Daoy (cell line): ENCODE measurements at regions not wholly inside any gene's neighbourhood (a gene's known extent, or its start where the extent isn't known, plus 50 kb on each side); places are given as distances from the start of the nearest gene placed in this dataset.

Source experiments
- DNase-seq: peaks from one replicate; pipeline ENCODE4 v3.0.0-alpha.2; 2015; ENCODE audit warnings: low read depth

DNA sequence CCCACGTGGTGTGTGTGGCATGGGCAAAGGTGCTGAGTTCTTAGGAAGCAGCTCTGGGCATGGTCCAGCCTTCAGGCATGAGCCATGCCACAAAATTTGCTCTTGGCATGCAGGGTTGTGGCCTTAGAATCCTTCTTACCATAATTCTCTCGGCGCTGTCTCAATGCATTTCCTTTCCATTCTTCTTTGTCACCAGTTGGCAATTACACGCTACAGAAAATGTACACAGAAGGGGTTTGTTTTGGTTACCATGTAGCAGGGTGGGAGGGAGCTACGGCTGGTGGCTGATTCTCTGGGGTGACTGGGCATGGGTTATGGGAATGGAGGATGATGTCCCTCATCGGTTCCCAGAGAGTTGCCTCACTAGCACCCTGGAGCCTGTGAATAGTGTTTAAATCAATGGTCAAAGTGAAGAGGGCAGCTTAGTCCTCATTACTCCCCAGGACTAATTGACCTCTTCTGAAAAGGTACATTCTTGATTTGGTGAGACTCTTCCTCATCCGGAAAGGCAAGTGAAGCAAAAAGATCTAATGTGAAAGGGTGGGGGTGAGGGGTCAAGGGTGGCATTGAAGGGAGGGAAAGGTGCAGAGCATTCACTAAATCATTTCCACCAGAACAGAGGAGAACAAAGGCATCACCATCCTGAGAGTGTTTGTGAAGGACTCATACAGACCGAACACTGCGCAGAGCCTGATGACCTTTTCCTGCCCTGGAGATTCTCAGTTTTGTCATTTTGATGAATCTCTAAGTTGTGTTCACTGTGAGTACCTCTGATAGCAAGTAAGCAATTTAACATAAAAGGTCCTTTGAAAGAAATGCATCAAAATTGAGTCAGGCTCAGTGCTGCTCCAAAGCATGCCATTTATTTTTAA, 199.8 kb upstream of the SFRP2 start:
- DNase-seq = no peak

DNA sequence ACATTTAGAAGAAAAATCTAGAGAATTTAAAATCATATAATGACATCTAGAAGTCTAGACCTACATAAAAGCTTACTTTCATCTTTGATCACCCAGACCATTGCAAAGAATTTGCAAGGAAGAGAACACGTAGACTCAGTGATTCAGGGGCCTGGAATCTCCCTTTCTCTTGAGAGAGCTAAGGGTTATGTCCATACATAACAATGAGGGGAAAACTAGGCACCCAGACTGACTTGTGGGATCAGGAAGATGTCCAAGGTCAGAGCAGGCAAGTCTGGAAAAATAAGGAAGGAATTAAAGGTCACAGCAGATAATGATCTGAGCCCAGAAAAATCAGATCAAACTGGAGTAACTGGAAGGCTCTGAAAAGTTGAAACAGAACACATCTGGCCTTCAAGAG, 198.4 kb upstream of the SFRP2 start:
- no peak for DNase-seq

DNA sequence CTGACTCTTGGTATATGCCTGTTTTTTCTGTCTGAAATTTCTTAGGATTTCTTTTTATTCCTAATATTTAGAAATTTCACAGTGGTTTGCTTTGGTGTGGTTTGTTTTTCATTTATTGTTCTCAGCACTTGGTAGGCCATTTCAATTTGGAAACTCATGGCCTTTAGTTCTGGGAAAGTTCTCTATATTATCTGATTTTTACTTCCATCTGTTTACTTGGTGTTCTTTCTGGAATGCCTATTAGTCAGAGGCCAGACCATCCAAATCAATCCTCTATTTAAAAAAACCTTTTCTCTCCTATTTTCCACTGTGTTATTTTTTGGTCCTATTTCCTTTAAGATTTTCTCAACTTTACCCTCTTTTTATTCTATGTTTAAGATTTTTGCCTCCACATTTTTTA, 188.1 kb upstream of the SFRP2 start:
- DNase-seq = no peak

DNA sequence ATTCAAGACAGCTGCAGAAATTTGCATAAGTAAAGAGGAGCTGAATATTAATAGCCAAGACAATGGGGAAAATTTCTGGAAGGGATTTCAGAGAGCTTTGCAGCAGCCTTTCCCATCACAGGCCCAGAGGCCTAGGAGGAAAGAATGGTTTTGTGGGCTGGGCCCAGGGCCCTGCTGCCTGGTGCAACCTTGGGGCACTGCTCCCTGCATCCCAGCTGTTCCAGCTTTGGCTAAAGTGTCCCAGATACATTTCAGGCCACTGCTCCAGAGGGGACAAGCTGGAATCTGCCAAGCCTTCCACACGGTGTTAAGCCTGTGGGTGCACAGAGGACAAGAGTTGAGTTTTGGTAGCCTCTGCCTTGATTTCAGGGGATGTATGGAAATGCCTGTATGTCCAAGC, 185.6 kb upstream of the SFRP2 start:
- DNase-seq = no peak

DNA sequence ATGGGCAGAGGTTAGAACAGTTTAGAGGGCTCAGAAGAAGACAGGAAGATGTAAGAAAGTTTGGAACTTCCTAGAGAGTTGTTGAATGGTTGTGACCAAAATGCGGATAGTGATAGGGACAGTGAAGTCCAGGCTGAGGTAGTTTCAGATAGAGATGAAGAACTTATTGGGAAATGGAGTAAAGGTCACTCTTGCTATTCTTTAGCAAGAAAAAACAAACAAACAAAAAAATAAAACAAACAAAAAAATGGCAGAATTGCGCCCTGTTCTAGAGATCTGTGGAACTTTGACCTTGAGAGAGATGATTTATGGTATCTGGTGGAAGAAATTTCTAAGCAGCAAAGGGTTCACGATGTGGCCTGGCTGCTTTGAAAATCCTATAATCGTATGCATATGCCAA, 185.1 kb upstream of the SFRP2 start:
- no peak for DNase-seq

DNA sequence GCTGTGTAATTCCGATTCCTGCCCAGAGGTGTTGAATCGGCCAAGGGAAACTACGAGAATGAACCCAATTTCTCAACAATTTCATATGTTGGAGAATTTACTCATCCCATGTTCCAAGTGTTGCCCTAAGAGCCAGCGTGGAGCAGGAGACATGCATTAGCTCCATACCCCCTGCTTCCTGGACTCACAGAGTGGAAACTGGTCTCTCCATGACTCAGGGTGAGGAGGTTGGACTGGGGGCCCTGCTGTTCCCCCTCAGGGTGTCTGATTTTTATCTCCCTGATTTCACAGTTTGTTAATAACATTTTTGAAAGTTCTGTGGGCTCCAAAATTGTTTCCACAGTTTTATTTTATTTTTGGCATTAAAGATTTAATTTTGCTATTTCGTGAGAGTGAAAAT, 183.0 kb upstream of the SFRP2 start:
- DNase-seq = no peak

DNA sequence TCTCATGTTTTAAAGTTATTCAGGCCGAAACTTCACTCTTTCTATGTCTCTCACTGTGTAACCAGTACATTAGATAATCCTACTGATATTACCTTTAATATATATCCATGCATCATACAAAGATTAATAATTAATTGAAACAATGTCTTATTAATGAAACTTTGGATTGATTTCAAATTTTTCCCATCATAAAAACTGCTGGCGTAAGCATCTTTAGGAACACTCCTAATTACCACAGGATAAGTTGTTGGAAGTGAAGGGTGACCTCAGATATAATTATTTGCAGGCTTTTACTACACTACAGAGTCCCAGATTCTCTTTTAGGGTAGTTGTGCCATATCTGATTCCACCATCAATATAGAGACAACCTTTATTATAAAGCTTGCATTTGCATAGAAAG, 181.3 kb upstream of the SFRP2 start:
- DNase-seq = no peak

DNA sequence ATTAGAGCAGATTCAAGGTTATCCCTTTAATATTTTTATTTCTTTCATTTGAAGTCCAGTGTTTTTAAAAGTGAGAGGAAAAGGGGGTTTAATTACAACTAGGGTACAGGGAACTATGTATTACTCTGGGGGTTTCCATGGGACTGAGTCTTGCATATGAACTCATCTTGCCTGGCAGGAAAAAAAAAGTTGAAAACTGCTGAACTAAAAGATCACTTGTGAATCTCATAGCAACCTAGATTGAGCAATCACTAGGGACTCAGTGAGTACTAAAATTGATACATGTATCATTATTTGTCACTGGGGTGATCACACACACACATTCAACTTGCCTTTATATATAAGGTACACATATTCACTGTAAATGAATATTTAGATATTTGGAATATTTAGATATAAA, 180.7 kb upstream of the SFRP2 start:
- no peak for DNase-seq

DNA sequence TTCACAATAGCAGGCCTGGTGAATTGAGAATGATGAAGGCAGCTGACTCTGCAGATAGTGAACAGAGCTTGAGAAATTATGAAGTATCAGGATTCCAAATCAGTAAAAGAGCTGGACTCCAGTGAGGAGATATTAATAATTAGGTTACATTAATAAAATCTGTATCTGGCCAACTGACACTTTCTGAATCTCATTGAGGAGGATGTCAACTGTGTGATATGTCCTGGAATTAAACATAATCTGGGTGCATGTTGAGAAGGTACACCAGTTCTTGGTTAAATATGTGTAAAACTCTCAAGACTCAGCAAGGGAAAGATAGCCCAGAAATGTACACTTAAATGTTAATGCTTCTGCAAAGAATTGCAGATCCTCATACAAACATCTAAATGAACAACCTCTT, 177.8 kb upstream of the SFRP2 start:
- no peak for DNase-seq

DNA sequence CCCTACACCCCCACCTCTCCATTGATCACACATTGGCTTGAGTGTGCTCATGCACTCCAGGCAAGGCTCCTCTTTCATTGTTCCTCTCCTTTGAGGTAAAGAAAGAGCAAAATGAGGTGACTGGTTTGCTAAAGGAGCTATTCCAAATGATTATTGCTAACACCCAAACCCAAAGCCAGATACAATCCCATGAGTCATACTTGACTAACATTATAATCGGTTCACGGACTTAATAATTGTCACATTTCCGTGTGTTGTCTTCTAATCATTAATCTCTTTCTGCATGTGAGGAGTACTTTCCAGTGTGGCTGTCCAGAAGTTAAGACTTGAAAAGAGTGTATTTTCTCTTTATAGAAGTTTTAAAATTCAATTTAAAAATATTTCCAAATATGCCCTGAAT, 174.3 kb upstream of the SFRP2 start:
- DNase-seq = no peak

DNA sequence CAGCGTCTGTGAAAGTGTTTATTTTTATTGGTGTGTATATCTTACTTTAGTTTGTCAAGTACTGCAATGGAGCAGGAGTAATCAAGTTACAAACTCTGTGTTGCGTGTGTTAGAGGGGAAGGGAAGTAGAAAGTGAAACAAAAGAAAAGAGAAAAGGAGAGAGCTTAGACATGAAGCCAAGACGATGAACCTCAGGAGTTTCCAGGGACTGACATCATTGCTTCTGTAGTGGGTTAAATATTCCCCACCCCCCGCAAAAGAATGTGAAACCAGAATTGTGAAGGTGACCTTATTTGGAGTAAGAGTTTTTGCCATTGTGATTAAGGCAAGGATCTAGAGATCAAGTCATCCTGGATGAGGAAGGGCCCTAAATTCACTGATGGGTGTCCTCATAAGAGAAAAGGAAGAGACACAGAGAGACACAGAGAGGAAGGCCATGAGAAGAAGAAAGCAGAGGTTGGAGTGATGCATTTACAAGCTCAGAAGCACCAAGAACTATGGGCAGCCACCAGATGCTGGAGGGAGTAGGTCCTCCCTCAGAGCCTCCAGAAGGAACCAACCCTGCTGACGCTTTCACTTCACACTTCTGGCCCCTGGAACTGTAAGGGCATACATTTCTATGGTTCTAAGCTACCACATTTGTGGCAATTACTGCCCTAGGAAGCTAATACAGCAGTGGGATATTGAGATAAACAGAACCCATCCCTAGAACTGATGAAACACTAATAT, 173.6 kb upstream of the SFRP2 start:
- no peak for DNase-seq

DNA sequence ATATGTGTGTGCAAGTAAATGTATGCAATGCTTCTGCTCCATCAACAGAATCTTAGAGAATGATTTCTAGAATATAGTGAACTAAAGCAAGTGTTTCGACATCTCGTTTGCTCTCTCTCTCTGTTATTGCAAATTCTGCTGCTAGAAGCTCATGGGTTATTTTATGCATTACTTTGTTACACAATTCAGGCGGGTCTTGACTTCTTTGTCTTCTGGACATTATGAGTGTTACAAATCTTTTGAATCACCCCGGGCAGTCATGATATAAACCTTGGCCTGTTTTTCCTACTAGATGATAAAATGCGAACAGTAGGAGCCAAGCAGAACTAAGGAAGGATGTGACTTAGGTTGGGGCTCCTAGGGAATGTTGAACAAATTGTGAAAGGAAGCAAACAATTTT, 166.4 kb upstream of the SFRP2 start:
- no peak for DNase-seq

DNA sequence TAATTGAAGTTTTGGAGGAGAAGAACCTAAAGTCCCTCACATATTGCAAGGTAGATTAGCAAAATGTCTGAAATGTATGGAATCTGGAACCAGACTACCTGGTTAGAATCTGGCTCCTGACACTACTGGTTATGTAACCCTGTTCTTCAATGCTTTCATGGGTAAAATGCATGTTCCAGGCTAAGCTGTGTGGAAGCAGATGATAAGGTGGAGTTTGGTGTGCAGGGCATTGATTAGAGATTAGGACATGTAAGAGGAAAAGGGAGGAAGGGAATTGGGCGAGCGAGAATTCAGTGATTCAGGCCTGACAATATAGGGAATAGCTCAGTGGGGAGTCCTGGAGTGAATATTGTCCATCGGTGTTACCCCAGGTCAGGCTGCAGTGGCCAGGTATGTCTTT, 165.8 kb upstream of the SFRP2 start:
- no peak for DNase-seq

DNA sequence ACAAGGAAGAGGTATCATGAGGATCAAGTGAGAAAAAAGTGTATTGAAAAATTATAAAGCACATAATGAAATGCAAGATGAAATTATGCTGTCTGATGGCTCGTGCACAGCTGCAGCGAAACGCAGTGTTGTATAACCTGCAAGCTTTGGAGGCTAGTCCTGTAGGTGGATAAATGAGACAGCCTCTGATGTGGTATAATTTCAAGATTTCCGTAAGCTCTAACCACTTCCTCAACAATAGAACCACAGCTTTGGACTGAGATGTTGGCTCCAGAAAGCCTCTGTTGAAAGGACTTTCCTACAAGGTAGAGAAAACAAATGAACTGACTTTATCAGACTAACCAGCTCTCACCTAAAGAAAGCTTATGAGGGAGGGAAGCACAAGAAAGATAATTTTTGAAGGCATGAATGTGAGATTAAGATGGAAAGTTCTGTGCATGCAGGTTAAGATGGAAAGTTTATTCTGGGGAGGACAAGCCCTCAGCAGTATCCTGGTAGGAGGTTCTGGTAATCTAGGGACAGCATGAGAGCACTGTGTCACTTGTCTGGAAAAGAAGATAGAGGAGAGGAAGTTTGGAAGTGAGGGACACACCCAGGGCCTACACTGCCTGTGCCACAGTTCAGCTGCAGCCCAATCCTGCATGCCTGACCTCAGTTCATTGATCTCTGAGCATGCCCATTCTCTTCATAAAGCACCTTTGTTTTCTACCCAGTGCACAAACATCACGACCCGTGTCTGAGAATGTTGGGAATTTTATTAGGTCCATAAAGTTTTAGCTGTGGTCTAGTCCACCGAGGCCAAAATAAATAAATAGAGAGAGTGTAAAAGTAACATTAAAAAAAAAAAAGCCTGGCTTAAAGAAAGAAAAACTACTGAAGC, 161.5 kb upstream of the SFRP2 start:
- no peak for DNase-seq

DNA sequence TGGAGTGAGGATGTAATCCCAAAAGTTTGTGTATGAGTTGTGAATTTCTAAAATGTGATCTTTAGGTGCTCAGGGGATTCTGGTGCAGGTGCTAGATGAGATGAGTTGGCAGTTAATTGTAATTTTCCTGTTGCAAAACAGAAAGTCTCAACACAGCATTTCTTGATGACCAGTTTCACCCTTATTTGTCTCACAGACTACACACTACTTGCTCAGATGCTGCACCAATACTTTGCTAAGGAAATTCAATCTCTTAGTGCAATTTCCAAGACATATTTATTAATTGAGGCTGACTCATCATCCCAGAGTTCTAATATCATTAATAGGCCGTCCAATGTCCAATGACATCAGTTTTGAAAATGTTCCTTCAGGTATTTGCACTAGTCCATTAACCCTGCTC, 159.2 kb upstream of the SFRP2 start:
- no peak for DNase-seq

DNA sequence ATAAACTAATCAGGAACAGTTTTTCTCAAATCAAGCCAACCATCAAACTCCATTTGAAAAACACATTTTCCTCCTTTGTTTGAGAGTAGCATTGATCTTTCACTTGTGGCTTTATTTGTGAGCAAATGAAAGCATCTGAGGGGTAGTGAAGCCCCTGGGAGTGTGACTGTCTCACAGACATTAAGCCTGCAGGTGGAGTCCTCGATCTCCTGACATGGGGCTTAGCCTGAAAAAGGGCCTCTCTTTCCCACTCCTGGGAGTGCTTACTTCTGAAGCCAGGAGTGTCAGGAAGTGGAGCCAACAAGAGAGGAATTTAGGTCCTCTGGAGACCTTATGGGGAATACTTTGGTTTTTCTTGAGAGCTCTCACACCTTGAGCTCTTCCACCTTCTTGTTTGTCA, 158.2 kb upstream of the SFRP2 start:
- no peak for DNase-seq

DNA sequence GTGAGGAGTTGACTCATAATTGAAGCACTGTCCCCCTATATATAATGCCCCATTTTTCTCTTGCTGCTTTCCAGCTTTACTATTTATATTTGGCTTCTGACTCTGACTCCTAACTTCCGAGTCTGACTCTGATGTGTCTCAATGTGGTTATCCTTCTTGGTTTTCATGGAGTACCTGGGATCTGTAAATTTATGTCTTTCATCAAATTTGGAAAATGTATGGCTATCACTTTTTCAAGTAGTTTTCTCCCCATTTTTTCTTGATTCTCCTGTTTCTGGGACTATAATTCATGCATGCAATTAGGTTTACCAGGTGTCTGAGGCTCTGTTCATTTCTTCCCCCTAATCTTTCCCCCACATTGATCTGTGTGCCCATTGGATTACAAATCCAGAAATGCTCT, 156.8 kb upstream of the SFRP2 start:
- DNase-seq = no peak

DNA sequence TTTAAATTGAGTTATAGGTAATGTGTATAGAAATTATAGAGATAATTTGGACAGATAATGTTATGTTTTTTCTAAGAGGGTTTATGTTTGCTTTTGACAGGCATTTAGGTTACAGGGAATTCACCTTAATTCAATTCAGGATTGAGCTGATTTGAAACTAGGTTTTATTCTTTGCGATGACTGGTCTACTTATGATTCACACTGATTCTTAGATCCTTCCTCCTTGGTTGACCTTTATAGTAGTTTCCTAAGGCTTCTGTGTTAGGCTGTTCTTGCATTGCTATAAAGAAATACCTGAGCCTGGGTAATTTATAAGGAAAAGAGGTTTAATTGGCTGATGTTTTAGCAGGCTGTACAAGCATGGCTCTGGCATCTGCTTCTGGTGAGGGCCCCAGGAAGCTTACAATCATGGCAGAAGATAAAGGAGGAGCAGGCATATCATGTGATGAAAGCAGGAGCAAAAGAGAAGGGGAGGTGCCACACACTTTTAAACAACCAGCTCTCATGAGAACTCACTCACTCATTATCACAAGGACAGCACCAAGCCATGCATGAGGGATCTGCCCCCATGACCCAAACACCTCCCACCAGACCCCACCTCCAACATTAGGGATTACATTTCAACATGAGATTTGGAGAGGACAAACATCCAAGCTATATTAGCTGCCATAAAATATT, 155.0 kb upstream of the SFRP2 start:
- no peak for DNase-seq

DNA sequence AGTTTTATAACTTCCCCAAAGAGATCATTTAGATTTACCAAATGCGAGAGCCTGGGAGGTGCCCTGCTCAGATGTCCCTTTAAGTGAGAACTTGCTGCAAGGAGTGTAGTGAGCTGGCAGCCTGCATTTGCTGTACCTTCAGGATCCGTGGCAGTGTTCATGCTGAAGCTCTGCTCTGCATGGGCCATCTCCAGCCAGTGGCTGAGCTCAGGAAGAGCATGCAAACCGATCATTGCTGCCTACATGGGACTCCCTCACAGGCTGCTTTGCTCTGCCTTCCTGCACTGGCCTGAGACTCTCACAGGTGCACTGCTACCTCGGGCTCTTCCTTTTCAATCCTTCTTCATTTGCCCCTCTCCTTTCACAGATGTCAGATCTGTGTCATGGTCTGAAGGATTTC, 152.0 kb upstream of the SFRP2 start:
- DNase-seq = no peak

DNA sequence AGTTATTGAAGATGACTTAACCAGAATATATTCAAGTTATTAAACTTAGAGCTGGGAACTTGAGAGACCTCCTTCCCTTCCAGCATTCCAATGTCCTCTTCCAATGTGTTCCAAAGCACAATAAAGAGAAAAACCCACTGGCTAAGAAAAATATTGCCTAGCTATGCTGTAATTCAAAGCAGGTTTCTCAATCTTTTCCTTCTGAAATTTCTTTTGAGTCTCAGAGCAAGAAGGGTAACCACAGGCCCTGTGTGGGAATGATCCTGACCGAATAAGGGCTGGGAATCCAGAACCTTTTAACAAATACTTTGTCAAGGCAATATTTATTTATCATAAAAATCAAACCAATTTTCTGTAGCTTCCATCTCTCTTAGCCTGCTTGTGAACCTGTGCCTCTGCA, 150.7 kb upstream of the SFRP2 start:
- DNase-seq = no peak

DNA sequence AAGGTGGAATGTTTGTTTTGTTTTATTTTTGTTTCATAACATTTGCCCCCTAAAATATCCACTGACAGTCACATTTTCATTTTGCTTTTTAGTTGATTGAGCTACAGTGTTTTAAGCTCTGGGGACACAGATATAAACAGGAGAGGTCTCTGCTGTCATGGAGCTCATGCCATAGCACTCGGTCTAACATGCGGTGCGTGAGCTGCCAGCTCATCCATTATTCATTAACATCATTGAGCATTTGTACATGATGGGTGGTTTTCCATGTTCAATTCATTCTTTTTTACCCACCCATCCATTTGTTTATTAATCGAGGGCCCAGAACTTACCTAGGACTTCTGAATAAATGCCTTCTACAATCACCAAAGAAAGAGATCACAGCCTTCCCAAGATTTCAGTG, 150.1 kb upstream of the SFRP2 start:
- no peak for DNase-seq

DNA sequence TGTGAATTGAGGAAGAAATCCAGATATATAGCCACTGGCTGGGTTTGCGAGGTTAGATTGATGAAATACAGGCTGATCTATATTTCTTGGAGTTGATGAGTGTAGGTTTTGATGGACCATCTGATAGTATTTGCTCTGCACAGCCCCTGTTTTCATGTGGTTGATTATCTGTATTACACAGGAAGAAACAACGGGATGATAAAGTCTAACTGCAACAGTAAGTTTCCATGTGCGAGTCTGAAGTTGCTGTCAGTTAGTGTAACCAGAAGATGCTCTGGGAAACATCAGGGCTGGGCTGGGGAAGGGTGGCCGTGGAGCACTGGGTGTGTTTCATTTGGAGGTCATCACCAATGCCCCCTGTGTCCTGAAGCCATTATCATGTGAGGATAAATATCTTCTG, 148.4 kb upstream of the SFRP2 start:
- no peak for DNase-seq
